Gastrocnemius medialis (tissue), 4 donors: ENCODE measurements at regions not wholly inside any gene's neighbourhood (a gene's known extent, or its start where the extent isn't known, plus 50 kb on each side); places are given as distances from the start of the nearest gene placed in this dataset.

Source experiments
- ATAC-seq, 2 donors: fragments of 150-250 bp; one replicate each; pipeline ENCODE4 v1.9.1; 2016
- DNase-seq, 2 donors: peaks; one replicate each; pipeline ENCODE4 v3.0.0-alpha.2; 2019
- H3K27ac ChIP-seq, 4 donors: fragments of 200-600 bp; sonication (generic); 1 replicate in 1 of 4; 2 replicates in 3 of 4; pipeline ENCODE4 v1.5.1; 2016 to 2018; ENCODE audit warnings: mild to moderate bottlenecking in 2 of 4, moderate library complexity in 1 of 4
- H3K27me3 ChIP-seq, 3 donors: fragments of 200-600 bp; sonication (generic) in 2 of 3; 1 replicate in 1 of 3; 2 replicates in 2 of 3; pipeline versions ENCODE4 v1.5.1 to v1.6.0; 2016 to 2019; ENCODE audit warnings: mild to moderate bottlenecking in 1 of 3, moderate library complexity in 1 of 3
- H3K36me3 ChIP-seq, 2 donors: fragments of 200-600 bp; sonication (generic) in 1 of 2; one replicate each; pipeline ENCODE4 v1.5.1; 2017 to 2018
- H3K4me1 ChIP-seq, 2 donors: fragments of 200-600 bp; sonication (generic) in 1 of 2; one replicate each; pipeline ENCODE4 v1.5.1; 2016 to 2017; ENCODE audit warnings: mild to moderate bottlenecking in 2 of 2
- H3K4me3 ChIP-seq, 4 donors: fragments of 200-600 bp; sonication (generic) in 3 of 4; 1 replicate in 1 of 4; 2 replicates in 3 of 4; pipeline ENCODE4 v1.5.1; 2016 to 2019; ENCODE audit warnings: mild to moderate bottlenecking in 2 of 4
- H3K9me3 ChIP-seq, 3 donors: fragments of 200-600 bp; sonication (generic) in 2 of 3; 1 replicate in 1 of 3; 2 replicates in 2 of 3; pipeline ENCODE4 v1.5.1; 2016 to 2019
- CTCF ChIP-seq, 5 experiments: fragments of 450-650 bp in 3 of 5; fragments of 200-600 bp in 2 of 5; sonication (generic) in 2 of 5; IDR thresholded peaks in 4 of 5; conservative IDR thresholded peaks in 1 of 5; 1 replicate in 4 of 5; 2 replicates in 1 of 5; pipeline ENCODE4 v1.5.1; 2016 to 2019; ENCODE audit warnings: antibody characterized with exemption in 5 of 5, mild to moderate bottlenecking in 3 of 5, moderate library complexity in 3 of 5
- POLR2A ChIP-seq, 2 donors: fragments of 450-650 bp; IDR thresholded peaks; one replicate each; pipeline ENCODE4 v1.6.1; 2017; ENCODE audit warnings: antibody characterized with exemption in 2 of 2, mild to moderate bottlenecking in 2 of 2, moderate library complexity in 2 of 2
- in situ Hi-C, 4 donors: fragments of 200-750 bp; cut with MboI; loops; one replicate each; pipeline versions ENCODE4 v1.15.0 to v1.8.0; 2017; ENCODE audit warnings: low sequenced_read_pairs in 4 of 4
- intact Hi-C: fragments of 100-400 bp; cut with DNase I; formaldehyde crosslinking; loops from one replicate; pipeline ENCODE4 v1.15.1; 2023; ENCODE audit warnings: low total_unique reads

DNA sequence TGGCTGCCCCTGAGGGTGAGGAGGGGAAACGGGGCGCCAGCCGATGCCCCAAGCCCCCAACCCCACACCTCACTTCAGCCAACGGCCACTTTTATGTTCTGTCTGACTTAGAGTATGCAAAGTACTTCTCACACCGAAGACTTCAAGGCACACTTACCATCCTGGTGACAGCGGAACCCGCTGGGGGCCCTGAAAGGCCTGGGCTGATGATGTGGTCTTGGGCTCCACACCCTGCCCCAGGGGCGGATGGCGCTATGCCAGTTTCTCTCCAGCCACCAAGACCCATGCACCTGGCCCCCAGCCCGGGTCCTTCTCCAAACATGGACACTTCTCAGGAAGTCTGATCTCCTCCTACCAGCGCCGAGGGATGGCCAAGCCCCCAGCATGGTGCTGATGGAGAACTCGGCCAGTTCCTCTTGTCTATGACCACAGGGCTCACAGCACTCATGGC lies 175.4 kb downstream of the CTTN start:
- intact Hi-C loops (no loop called here), in situ Hi-C loops (no loop called here)
- Histone ChIP-seq H3K4me3 (no peak overlapping the region), H3K27ac (no peak overlapping the region), H3K9me3 (no peaks in the 10 kb centered on the region), H3K36me3 (no peaks in the 10 kb centered on the region), H3K27me3 (no peaks in the 10 kb centered on the region), H3K4me1 (peaks cover 0 to 3% of the 10 kb centered on the region in 2 donors)
- TF ChIP-seq POLR2A (IDR thresholded peaks at IDR 0.05) (no peak), CTCF (IDR thresholded peaks at IDR 0.05 in 4 of 5, conservative IDR thresholded peaks at IDR 0.05 in 1 of 5) (no peak)
- ATAC-seq (no peak), DNase-seq (no peak)

GRCh38 chr11:70574725-70575347 lies 176.5 kb downstream of the CTTN start:
- intact Hi-C loops = no loop called here
- Histone ChIP-seq H3K27ac (no peak overlapping the region), H3K9me3 (no peaks in the 10 kb centered on the region), H3K4me3 (no peak overlapping the region), H3K27me3 (no peaks in the 10 kb centered on the region), H3K4me1 (no peaks in the 10 kb centered on the region), H3K36me3 (no peaks in the 10 kb centered on the region)
- in situ Hi-C loops = no loop called here
- TF ChIP-seq POLR2A (IDR thresholded peaks at IDR 0.05) (no peak), CTCF (IDR thresholded peaks at IDR 0.05 in 4 of 5, conservative IDR thresholded peaks at IDR 0.05 in 1 of 5) (no peak)
- DNase-seq (no peak), ATAC-seq (no peak)

GRCh38 chr11:70575396-70576060 lies 177.2 kb downstream of the CTTN start:
- no peak for DNase-seq
- H3K36me3 ChIP-seq = no peaks in the 10 kb centered on the region
- H3K9me3 ChIP-seq = no peaks in the 10 kb centered on the region
- TF ChIP-seq CTCF (IDR thresholded peaks at IDR 0.05 in 4 of 5, conservative IDR thresholded peaks at IDR 0.05 in 1 of 5) (no peak), POLR2A (IDR thresholded peaks at IDR 0.05) (no peak)
- H3K4me1 ChIP-seq = no peaks in the 10 kb centered on the region
- ATAC-seq = no peak
- intact Hi-C loops = no loop called here
- H3K27me3 ChIP-seq = no peaks in the 10 kb centered on the region
- no peak overlapping the region for H3K4me3 ChIP-seq
- in situ Hi-C loops = no loop called here
- H3K27ac ChIP-seq = no peak overlapping the region

- in situ Hi-C loops = no loop called here
- no peaks in the 10 kb centered on the region for H3K27me3 ChIP-seq
- ATAC-seq = no peak
- no peak for DNase-seq
- no peaks in the 10 kb centered on the region for H3K9me3 ChIP-seq
- H3K27ac ChIP-seq = no peak overlapping the region
- no peaks in the 10 kb centered on the region for H3K36me3 ChIP-seq
- intact Hi-C loops = no loop called here
- H3K4me3 ChIP-seq = no peak overlapping the region
- no peak for TF ChIP-seq CTCF (IDR thresholded peaks at IDR 0.05 in 4 of 5, conservative IDR thresholded peaks at IDR 0.05 in 1 of 5)
- no peak for TF ChIP-seq POLR2A (IDR thresholded peaks at IDR 0.05)
- no peaks in the 10 kb centered on the region for H3K4me1 ChIP-seq
These were observed 178.9 kb downstream of the CTTN start for GRCh38 chr11:70577258-70577603.
